HG03378 (cell line): ENCODE measurements at regions not wholly inside any gene's neighbourhood (a gene's known extent, or its start where the extent isn't known, plus 50 kb on each side); places are given as distances from the start of the nearest gene placed in this dataset.

Experiments
- ATAC-seq: cut with Tn5 transposase; IDR thresholded peaks from one replicate; pipeline ENCODE4 v1.9.1; 2021; ENCODE audit warnings: mild to moderate bottlenecking, moderate library complexity; ENCODE audit not compliant: unreplicated experiment

GRCh38 chr12:74981541-74981940, 228.1 kb downstream of the KCNC2 start:
- no peak for ATAC-seq

GRCh38 chr12:74983917-74984316, 225.7 kb downstream of the KCNC2 start:
- no peak for ATAC-seq

GRCh38 chr12:74984631-74985030, 225.0 kb downstream of the KCNC2 start:
- no peak for ATAC-seq

- ATAC-seq = no peak
Measured at GRCh38 chr12:74985293-74985985, 224.2 kb downstream of the KCNC2 start.

GRCh38 chr12:74985986-74986319, 223.7 kb downstream of the KCNC2 start:
- ATAC-seq = no peak

GRCh38 chr12:74988156-74988555, 221.5 kb downstream of the KCNC2 start:
- ATAC-seq = no peak
